Activated T-cell treated with anti-CD3 and anti-CD28 coated beads, Interleukin-2, amount 50 U/mL, for 4 hours (primary cell): ENCODE measurements at regions not wholly inside any gene's neighbourhood (a gene's known extent, or its start where the extent isn't known, plus 50 kb on each side); places are given as distances from the start of the nearest gene placed in this dataset.
"Not testable (repeated sequence)": the region's sequence is repeated elsewhere in the genome, so short reads cannot be mapped to it uniquely, and the experiment has no call there.

Experiments used
- ATAC-seq, 2 donors: fragments of 200-7000 bp; cut with Tn5 transposase; one replicate each; pipeline ENCODE4 v1.10.0; 2021
- DNase-seq: peaks from one replicate; pipeline ENCODE4 v3.0.0-alpha.2; 2020
- H3K27me3 Mint-ChIP-seq: one replicate; pipeline ENCODE4 v1.8.0; 2021; ENCODE audit warnings: low read depth, mixed read lengths
- H3K36me3 Mint-ChIP-seq: one replicate; pipeline ENCODE4 v1.8.0; 2022; ENCODE audit warnings: mixed read lengths; ENCODE audit not compliant: insufficient read depth
- H3K4me1 Mint-ChIP-seq: one replicate; pipeline ENCODE4 v1.8.0; 2021; ENCODE audit warnings: low read depth, mixed read lengths
- H3K4me3 Mint-ChIP-seq: one replicate; pipeline ENCODE4 v1.8.0; 2021; ENCODE audit warnings: mild to moderate bottlenecking, moderate library complexity, mixed read lengths
- H3K9me3 Mint-ChIP-seq: one replicate; pipeline ENCODE4 v1.8.0; 2021; ENCODE audit warnings: mixed read lengths

- Mint-ChIP-seq H3K27me3 (peaks cover 2% of the 10 kb centered on the region), H3K4me3 (no peak overlapping the region), H3K4me1 (no peaks in the 10 kb centered on the region), H3K36me3 (no peaks in the 10 kb centered on the region), H3K9me3 (no peaks in the 10 kb centered on the region)
- DNase-seq (no peak), ATAC-seq (no peak)
These were observed 145.8 kb downstream of the AKAIN1 start for GRCh38 chr18:5051207-5051606.

DNA sequence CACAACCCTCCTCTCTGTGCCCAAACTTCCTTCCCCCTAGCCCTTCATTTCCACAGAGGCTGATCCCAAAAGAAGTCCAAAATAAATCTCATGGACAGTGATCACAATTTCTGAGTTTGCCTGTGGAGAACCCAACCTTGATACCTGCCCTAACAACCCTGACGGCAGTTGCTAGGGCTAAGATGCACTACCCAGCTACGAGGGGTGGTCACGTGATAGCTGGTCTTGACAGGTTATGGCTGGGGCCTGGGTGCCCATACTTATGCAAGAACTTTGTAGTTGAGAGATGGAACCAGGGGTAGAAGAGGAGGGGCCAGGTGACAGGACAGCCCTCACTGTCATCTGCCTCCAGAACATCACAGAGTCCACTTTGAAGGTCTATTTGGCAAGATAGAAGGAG lies 147.9 kb downstream of the AKAIN1 start:
- Mint-ChIP-seq H3K36me3 (no peaks in the 10 kb centered on the region), H3K9me3 (no peaks in the 10 kb centered on the region), H3K27me3 (peaks cover 2% of the 10 kb centered on the region), H3K4me3 (no peak overlapping the region), H3K4me1 (no peaks in the 10 kb centered on the region)
- no peak for DNase-seq
- ATAC-seq, result no peak

- H3K9me3 Mint-ChIP-seq, result no peaks in the 10 kb centered on the region
- ATAC-seq, result no peak
These were observed 156.6 kb downstream of the AKAIN1 start for GRCh38 chr18:5040476-5040875.

GRCh38 chr18:5036523-5036922 lies 160.5 kb downstream of the AKAIN1 start:
- H3K27me3 Mint-ChIP-seq, result no peaks in the 10 kb centered on the region
- ATAC-seq, result no peak
- H3K36me3 Mint-ChIP-seq, result no peaks in the 10 kb centered on the region
- H3K4me3 Mint-ChIP-seq, result no peak overlapping the region
- no peak for DNase-seq
- H3K9me3 Mint-ChIP-seq, result peaks cover 13% of the 10 kb centered on the region
- no peaks in the 10 kb centered on the region for H3K4me1 Mint-ChIP-seq

More at GRCh38 chr18:5040476-5040875, 156.6 kb downstream of the AKAIN1 start:
- no peak overlapping the region for H3K4me3 Mint-ChIP-seq
- H3K36me3 Mint-ChIP-seq, result no peaks in the 10 kb centered on the region
- H3K27me3 Mint-ChIP-seq, result no peaks in the 10 kb centered on the region
- H3K4me1 Mint-ChIP-seq, result no peaks in the 10 kb centered on the region
- DNase-seq, result no peak

GRCh38 chr18:5031216-5031615 lies 165.8 kb downstream of the AKAIN1 start:
- ATAC-seq (no peak), DNase-seq (no peak)
- H3K4me1 Mint-ChIP-seq, result no peaks in the 10 kb centered on the region
- H3K4me3 Mint-ChIP-seq, result no peak overlapping the region
- H3K36me3 Mint-ChIP-seq, result no peaks in the 10 kb centered on the region
- H3K27me3 Mint-ChIP-seq, result no peaks in the 10 kb centered on the region
- H3K9me3 Mint-ChIP-seq, result peaks cover 17% of the 10 kb centered on the region

DNA sequence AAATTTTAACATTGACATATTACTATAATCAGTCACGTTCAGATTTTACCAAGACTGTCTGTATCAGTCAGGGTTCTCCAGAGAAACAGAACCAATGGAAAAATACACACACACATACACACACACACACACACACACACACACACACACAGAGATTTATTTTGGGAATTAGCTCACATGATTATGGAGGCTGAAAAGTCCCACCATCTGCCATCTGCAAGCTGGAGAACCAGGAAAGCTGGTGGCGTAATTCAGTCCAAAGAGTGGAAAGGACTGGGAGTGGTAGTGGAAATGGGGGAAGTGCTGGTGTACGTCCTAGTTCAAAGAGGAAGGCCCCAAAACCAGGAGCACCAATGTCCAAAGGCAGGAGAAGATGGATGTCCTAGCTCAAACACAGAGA lies 166.4 kb downstream of the AKAIN1 start:
- Mint-ChIP-seq H3K36me3 (no peaks in the 10 kb centered on the region), H3K4me3 (no peak overlapping the region), H3K27me3 (no peaks in the 10 kb centered on the region), H3K9me3 (peaks cover 17% of the 10 kb centered on the region), H3K4me1 (no peaks in the 10 kb centered on the region)
- ATAC-seq, result no peak
- no peak for DNase-seq

GRCh38 chr18:5029592-5029991 lies 167.5 kb downstream of the AKAIN1 start:
- Mint-ChIP-seq H3K27me3 (peaks cover 1% of the 10 kb centered on the region), H3K4me1 (no peaks in the 10 kb centered on the region), H3K36me3 (no peaks in the 10 kb centered on the region), H3K4me3 (no peak overlapping the region), H3K9me3 (peaks cover 17% of the 10 kb centered on the region)
- ATAC-seq (no peak), DNase-seq (no peak)

DNA sequence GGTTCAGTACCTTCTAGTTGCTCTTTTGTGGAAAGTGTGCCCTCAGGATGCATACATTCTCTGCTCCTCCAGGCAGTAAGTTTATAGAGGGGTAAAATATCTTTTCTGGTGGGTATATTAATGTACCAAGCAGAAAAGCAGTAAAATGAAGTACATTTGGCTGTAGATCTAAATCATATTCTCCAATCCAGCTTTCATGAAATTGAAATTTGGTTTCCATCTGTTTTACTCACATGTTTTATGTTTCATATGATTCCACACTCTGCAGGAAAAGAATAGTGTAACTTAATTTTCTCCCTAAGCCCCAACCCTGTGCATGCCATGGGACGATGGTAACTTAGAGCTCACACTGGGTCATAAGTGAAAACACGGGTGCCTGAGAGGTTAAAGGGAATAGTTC lies 172.3 kb downstream of the AKAIN1 start:
- Mint-ChIP-seq H3K27me3 (peaks cover 5% of the 10 kb centered on the region), H3K36me3 (no peaks in the 10 kb centered on the region), H3K4me3 (no peak overlapping the region), H3K9me3 (peaks cover 4% of the 10 kb centered on the region), H3K4me1 (no peaks in the 10 kb centered on the region)
- ATAC-seq, result no peak
- DNase-seq, result no peak

DNA sequence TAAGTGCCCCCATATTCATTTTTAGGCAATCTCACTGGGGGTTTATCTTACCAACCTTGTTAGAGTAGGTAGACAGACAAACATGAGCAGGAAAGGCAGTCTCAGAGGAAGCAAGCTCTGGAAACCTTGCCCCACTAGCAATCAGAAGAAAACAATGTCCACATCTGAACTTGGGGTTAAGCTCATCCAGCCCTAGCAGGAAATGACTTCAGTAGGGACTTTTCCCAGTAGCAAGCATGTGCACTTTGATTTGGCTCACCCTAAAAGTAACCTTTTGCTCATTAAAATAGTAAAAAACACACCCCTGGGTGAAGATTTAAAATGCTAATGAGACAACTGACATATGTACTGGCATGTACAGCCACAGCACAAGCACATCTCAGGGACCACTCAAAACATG lies 175.5 kb downstream of the AKAIN1 start:
- H3K9me3 Mint-ChIP-seq, result no peaks in the 10 kb centered on the region
- no peak for ATAC-seq
- peaks cover 5% of the 10 kb centered on the region for H3K27me3 Mint-ChIP-seq
- no peak for DNase-seq
- H3K4me1 Mint-ChIP-seq, result no peaks in the 10 kb centered on the region
- H3K4me3 Mint-ChIP-seq, result no peak overlapping the region
- no peaks in the 10 kb centered on the region for H3K36me3 Mint-ChIP-seq

DNA sequence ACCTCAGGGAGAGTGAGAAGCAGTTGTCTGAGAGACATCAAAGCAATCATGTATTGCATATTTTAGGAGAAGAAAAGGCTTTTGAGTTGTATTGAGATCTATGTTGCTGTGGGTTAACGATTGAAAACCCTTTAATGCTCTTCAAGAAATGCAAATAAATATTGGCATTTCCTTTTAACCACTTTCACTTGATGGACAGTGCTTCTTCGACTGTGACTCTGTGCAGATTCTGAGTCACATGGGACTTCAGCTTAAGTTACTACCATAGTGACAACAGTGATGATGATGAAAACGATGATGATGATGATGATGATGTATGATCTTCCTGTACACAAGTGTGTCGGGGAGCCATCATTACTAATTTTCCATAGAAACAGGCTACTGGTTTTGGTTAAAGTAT lies 181.8 kb downstream of the AKAIN1 start:
- no peaks in the 10 kb centered on the region for H3K36me3 Mint-ChIP-seq
- H3K4me3 Mint-ChIP-seq, result no peak overlapping the region
- H3K4me1 Mint-ChIP-seq, result no peaks in the 10 kb centered on the region
- DNase-seq, result no peak
- H3K27me3 Mint-ChIP-seq, result no peaks in the 10 kb centered on the region
- ATAC-seq, result no peak
- H3K9me3 Mint-ChIP-seq, result no peaks in the 10 kb centered on the region

DNA sequence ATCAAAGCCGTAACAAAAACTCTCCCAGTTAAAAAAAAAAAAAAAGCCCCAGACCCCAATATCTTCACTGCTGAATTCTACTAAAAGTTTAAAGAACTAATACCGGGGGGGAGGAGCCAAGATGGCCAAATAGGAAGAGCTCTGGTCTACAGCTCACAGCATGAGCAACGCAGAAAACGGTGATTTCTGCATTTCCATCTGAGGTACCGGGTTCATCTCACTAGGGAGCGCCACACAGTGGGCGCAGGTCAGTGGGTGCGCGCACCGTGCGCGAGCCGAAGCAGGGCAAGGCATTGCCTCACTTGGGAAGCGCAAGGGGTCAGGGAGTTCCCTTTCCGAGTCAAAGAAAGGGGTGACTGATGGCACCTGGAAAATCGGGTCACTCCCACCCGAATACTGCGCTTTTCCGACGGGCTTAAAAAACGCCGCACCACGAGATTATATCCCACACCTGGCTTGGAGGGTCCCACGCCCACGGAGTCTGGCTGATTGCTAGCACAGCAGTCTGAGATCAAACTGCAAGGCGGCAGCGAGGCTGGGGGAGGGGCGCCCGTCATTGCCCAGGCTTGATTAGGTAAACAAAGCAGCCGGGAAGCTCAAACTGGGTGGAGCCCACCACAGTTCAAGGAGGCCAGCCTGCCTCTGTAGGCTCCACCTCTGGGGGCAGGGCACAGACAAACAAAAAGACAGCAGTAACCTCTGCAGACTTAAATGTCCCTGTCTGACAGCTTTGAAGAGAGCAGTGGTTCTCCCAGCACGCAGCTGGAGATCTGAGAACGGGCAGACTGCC lies 192.8 kb downstream of the AKAIN1 start:
- H3K9me3 Mint-ChIP-seq, DNase-seq, H3K4me1 Mint-ChIP-seq, ATAC-seq, H3K36me3 Mint-ChIP-seq, H3K4me3 Mint-ChIP-seq: not testable (repeated sequence)
- H3K27me3 Mint-ChIP-seq, result peaks cover 16% of the 10 kb centered on the region

DNA sequence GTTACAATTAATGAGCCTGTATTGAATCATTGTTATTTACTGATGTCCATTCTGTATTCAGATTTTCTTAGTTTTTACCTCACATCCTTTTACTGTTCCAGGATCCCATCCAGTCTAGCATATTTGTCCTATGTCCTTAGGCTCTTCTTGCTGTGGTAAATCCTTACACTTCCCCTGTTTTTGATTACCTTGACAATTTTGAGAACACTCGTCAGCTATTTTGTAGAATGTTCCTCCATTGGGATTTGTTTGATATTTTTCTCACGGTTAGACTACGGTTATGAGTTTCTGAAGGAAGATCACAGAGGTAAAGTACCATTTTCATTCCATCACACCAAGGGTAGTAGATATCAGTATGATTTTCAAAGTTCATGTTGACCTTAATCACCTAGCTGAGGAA lies 202.3 kb downstream of the AKAIN1 start:
- Mint-ChIP-seq H3K4me3 (no peak overlapping the region), H3K36me3 (no peaks in the 10 kb centered on the region), H3K27me3 (no peaks in the 10 kb centered on the region), H3K9me3 (peaks cover 7% of the 10 kb centered on the region), H3K4me1 (no peaks in the 10 kb centered on the region)
- ATAC-seq, result no peak
- DNase-seq, result no peak

DNA sequence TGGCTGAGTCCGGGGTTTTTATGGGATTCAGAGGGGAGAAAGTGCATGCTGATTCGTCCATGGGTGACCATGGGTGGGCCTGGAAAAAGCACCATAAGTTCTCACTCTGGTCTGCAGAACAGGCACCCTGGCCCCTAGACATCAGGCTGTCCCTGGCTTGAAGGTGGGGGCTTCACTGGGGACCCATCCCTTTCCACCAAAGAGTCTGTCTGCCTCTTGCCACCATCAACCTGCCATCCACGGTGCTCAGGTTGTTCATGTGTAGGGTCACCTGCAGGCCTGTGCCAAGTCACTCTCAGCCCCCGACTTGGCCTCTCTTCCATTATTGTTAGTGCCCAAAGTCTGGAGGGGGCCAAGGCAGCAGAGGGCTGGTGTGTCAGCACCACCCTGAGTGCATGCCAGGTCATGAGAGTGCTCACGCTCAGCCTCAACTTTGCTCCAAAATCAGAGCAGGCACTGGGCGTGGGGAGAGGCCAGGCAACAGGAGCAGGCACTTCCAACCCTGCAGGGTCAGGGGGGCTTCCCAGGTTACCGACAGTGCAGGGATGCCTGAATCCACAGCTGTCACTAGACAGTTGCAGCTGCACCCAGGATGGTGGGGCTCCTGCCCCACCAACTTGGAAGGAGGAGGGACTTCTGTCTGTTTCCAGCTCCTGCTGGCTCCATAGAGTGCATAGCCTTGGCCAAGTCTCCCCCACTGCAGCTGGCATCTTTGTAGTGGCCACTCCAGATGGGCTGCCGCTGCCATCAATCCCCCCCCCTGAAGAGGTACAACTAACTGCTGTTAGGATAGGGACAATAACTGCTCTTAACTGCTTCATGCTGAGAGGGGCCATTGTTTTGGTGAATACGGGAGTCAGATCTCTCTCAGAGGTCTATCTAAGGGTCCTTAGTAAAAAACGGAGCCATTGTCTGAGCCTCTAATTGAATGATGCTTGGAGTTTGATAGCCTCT lies 209.3 kb downstream of the AKAIN1 start:
- Mint-ChIP-seq H3K36me3 (no peaks in the 10 kb centered on the region), H3K4me3 (no peak overlapping the region), H3K27me3 (no peaks in the 10 kb centered on the region), H3K9me3 (peaks cover 18% of the 10 kb centered on the region), H3K4me1 (no peaks in the 10 kb centered on the region)
- no peak for DNase-seq
- no peak for ATAC-seq

DNA sequence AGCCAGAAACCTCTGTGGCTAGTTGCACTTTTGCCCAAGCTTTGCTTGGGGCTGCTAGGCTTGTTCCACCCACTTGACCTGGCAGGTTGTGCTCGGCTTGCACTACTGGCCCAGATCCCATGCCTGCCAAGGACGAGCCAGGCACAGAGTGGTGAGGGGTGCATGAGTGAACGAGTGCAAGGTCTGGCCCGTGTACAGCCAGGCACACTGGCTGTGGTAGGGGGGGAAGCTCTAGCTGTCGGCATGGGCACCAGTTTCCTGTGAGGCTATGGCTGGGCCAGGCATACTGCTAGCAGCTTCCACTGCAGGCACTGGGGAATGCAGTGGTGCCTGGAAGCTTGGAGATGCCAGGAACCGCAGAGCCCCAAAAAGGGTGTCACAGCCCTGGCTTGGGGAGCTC lies 210.4 kb downstream of the AKAIN1 start:
- DNase-seq, result no peak
- H3K4me3 Mint-ChIP-seq, result no peak overlapping the region

DNA sequence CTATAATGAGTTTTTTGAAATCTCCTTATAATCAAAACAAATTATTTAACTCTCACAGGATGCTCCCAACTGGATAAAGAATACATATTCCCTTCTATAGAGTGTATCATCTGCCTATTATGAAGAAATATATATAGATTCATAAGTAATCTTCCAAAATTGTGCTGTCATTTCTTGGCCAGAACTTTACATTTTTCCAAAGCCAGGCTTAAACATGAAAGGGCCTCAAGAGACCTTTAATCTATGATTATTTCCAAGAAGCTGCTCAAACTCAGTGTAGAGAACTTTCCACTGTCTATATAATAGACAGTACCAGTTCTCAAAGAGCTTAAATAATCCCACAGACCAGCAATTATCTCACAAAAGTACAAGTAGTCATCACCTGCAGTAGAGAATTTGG lies 211.0 kb downstream of the AKAIN1 start:
- Mint-ChIP-seq H3K4me3 (no peak overlapping the region), H3K4me1 (no peaks in the 10 kb centered on the region), H3K36me3 (no peaks in the 10 kb centered on the region), H3K27me3 (no peaks in the 10 kb centered on the region), H3K9me3 (peaks cover 23% of the 10 kb centered on the region)
- ATAC-seq (no peak), DNase-seq (no peak)

More for the DNA sequence above, 210.4 kb downstream of the AKAIN1 start:
- Mint-ChIP-seq H3K27me3 (no peaks in the 10 kb centered on the region), H3K4me1 (no peaks in the 10 kb centered on the region), H3K9me3 (peaks cover 19% of the 10 kb centered on the region), H3K36me3 (no peaks in the 10 kb centered on the region)
- no peak for ATAC-seq
